Right cardiac atrium (tissue), 5 donors: ENCODE measurements at regions not wholly inside any gene's neighbourhood (a gene's known extent, or its start where the extent isn't known, plus 50 kb on each side); places are given as distances from the start of the nearest gene placed in this dataset.
"Not testable (repeated sequence)": the region's sequence is repeated elsewhere in the genome, so short reads cannot be mapped to it uniquely, and the experiment has no call there.

ENCODE experiments used
- ATAC-seq, 2 donors: fragments of 200-7000 bp; cut with Tn5 transposase; one replicate each; pipeline versions ENCODE4 v1.8.0 to v1.9.1; 2020; ENCODE audit warnings: moderate library complexity in 2 of 2, mild to moderate bottlenecking in 1 of 2
- DNase-seq, 3 donors: peaks; one replicate each; pipeline ENCODE4 v3.0.0-alpha.2; 2020
- H3K27ac ChIP-seq: one replicate; pipeline ENCODE4 v1.5.1; 2013; ENCODE audit warnings: mild to moderate bottlenecking, low read length, control low read depth, moderate library complexity
- H3K27me3 ChIP-seq: one replicate; pipeline ENCODE4 v1.6.1; 2013; ENCODE audit not compliant: control insufficient read depth, insufficient read depth
- H3K4me1 ChIP-seq: one replicate; pipeline ENCODE4 v1.6.1; 2013; ENCODE audit warnings: low read length; ENCODE audit not compliant: control insufficient read depth, insufficient read depth
- H3K4me3 ChIP-seq: one replicate; pipeline ENCODE4 v1.5.1; 2013; ENCODE audit warnings: low read length, control low read depth
- H3K9me3 ChIP-seq: one replicate; pipeline ENCODE4 v1.6.1; 2013; ENCODE audit warnings: low read length; ENCODE audit not compliant: control insufficient read depth
- WGBS: extraction: QIAGEN DNeasy Blood & Tissue Kit; methylation state at CpG from one replicate; pipeline ENCODE4 v1.1.7; 2013; 5-methylcytosine and 5-hydroxymethylcytosine counted together
- intact Hi-C, 4 donors: fragments of 100-400 bp; cut with DNase I; formaldehyde crosslinking; loops; one replicate each; pipeline versions ENCODE4 v1.11.0 to v1.14.0; 2022 to 2023
- donor health status: healthy with polysubstance abuse.
- donor health status: DM: no; HTN: yes; CAD: no.
- donor health status: DM: no; HTN: no; CAD: no.
- donor health status: DM: no; HTN: yes; CAD: no; lungs with severe emphysema.
- donor health status: DM: yes; HTN: yes; CAD: no.

DNA sequence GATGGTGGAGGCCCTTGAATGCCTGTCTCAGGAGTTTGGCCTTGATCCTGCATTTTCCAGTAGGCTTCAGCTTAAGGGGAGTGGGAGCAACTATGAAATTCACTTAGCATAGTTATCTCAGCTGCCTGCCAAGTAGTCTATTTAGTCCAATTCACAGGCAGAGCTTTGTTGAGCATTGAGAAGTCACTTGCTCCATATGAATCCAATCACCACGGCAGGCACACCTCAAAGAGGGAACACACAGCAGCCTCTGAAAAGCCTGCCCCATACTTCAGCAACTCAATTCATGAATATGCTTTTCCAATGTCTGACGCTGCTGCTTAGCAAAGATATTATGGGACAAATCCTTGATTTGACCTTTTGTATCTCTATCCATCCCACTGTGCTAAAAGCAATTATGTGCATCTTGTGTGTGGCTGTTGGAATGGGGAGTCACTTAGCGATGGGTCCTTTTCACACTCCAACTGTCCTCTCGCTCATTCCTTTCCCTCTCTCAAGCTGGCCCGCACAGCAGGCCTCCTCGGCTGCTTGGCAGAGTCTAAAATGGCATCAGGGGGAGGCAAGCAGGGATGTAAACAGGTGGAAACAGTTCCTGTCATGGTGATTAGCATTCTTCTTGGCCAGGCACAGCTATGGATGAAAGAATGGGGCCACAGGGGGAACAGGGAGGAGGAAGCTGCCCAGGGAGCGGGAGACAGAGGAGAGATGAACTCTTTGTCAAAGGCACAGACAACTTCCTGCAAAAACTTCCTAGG is 56.0 kb upstream of the LRPPRC start:
- 66% methylated on average over 7 of the region's 7 CpGs for WGBS
- no peaks in the 10 kb centered on the region for H3K4me1 ChIP-seq
- no peak for ATAC-seq

DNA sequence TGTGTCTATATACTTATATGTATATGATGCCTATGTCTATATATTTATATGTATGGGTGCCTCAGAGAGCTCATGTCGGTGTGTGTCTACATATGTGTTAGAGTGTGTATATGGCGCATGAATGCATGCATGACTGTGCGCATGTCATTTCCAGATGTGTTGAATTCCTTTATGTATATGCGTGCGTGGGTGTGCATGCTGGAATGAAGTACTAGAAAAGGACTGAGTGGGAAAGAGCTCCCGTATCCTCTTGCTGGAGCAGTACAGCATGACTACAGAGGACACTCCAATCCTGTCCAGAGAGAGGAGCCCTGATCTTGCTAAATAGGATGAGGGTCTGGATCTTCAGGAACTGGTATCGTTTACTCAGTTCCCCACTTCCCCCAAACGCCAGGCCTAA is 56.8 kb upstream of the LRPPRC start:
- no peak for DNase-seq
- intact Hi-C loops = no loop called here
- Histone ChIP-seq H3K9me3 (no peaks in the 10 kb centered on the region), H3K27me3 (no peaks in the 10 kb centered on the region), H3K4me3 (no peak overlapping the region), H3K27ac (no peak overlapping the region), H3K4me1 (no peaks in the 10 kb centered on the region)
- WGBS = 82% methylated on average over 8 of the region's 8 CpGs
- no peak for ATAC-seq

More for the DNA sequence above, 56.0 kb upstream of the LRPPRC start:
- Histone ChIP-seq H3K27me3 (no peaks in the 10 kb centered on the region), H3K4me3 (no peak overlapping the region), H3K9me3 (no peaks in the 10 kb centered on the region), H3K27ac (no peak overlapping the region)
- no peak for DNase-seq
- intact Hi-C loops = no loop called here

DNA sequence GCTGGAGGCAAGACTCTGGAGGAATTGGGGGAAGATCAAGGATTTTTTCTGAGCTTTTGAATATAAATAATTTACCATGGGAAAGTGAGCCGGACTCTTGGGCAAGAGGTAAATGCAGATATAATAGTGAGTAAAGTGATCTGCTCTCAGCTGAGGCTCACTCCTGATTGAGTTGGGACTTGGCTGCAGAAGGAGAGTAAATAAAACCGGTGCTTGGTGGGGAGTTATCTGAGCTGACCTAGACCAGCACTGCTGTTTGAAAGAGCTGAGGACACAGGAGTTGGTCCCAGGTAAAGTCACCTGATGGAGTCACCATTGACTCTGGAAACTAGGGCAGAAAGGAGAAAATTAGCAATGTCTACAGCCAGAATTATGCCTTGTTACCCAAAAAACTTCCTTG is 57.3 kb upstream of the LRPPRC start:
- no peaks in the 10 kb centered on the region for H3K9me3 ChIP-seq

DNA sequence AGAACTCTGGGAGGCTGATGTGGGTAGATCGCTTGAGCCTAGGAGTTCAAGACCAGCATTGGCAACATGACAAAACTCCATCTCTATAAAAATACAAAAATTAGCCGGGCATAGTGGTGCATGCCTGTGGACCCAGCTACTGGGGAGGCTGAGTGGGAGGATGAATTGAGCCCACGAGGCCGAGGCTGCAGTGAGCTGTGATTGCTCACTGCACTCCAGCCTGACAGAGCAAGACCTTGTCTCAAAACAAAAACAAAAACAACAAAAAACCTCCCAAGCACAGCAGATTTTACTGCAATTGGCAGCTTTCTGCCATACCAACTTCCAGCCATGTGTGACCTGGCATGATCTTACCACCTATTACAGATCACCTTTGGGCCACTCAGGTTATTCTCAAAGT is 57.7 kb upstream of the LRPPRC start:
- Histone ChIP-seq H3K9me3 (no peaks in the 10 kb centered on the region), H3K4me3 (no peak overlapping the region), H3K27ac (no peak overlapping the region), H3K27me3 (no peaks in the 10 kb centered on the region), H3K4me1 (no peaks in the 10 kb centered on the region)
- no peak for DNase-seq
- no peak for ATAC-seq
- WGBS = 77% methylated on average over 4 of the region's 4 CpGs
- intact Hi-C loops = no loop called here

More for the DNA sequence above, 57.3 kb upstream of the LRPPRC start:
- Histone ChIP-seq H3K4me3 (no peak overlapping the region), H3K27me3 (no peaks in the 10 kb centered on the region), H3K27ac (no peak overlapping the region), H3K4me1 (no peaks in the 10 kb centered on the region)
- DNase-seq (no peak), ATAC-seq (no peak)
- intact Hi-C loops = no loop called here
- WGBS = 83% methylated on average over 2 of the region's 2 CpGs

DNA sequence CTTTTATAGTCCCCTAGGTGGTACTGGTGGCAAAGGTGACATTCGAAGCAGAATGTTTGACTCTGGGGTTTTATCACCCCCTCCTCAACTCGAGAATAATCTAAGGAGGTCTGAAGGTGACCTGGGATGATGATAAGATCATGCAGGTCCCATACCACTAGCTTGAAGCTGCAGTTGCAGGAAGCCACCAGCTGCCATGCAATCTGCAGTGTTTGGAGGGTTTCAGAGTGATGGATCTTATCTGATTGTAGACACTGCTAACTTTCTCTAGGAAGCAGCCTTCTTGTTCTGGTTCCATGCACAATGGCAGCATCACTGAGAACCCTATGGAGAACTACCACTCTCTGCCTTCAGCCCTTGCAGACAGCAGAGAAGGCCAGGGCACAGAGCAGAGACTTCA is 59.4 kb upstream of the LRPPRC start:
- 45% methylated on average over 2 of the region's 2 CpGs for WGBS
- DNase-seq = no peak
- ATAC-seq = no peak
- H3K27ac ChIP-seq = no peak overlapping the region
- no peaks in the 10 kb centered on the region for H3K9me3 ChIP-seq
- no peak overlapping the region for H3K4me3 ChIP-seq
- intact Hi-C loops = no loop called here
- H3K27me3 ChIP-seq = no peaks in the 10 kb centered on the region
- no peaks in the 10 kb centered on the region for H3K4me1 ChIP-seq

DNA sequence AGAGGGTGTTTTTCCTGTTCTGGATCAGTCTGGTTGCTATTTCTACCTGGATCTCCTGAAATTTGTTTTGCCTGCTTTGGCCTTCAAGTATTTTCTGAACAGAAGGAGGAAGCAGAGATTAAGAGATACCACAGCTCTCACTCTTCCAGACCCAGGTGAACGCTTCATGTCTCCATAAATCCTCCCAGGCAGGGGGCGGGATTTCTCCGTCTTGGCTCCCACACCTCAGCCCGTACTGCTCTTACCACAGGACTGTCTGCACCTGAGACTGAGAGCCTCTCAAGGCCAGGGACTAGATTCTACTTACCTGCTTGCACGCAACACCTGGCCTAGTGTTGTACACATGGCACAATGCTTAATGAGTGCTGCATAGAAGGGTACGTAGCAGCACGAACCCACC is 59.9 kb upstream of the LRPPRC start:
- H3K4me1 ChIP-seq = no peaks in the 10 kb centered on the region
- intact Hi-C loops = no loop called here
- no peaks in the 10 kb centered on the region for H3K9me3 ChIP-seq
- no peak for DNase-seq
- no peak overlapping the region for H3K27ac ChIP-seq
- no peaks in the 10 kb centered on the region for H3K27me3 ChIP-seq
- no peak for ATAC-seq
- WGBS = 87% methylated on average over 7 of the region's 7 CpGs
- H3K4me3 ChIP-seq = no peak overlapping the region

DNA sequence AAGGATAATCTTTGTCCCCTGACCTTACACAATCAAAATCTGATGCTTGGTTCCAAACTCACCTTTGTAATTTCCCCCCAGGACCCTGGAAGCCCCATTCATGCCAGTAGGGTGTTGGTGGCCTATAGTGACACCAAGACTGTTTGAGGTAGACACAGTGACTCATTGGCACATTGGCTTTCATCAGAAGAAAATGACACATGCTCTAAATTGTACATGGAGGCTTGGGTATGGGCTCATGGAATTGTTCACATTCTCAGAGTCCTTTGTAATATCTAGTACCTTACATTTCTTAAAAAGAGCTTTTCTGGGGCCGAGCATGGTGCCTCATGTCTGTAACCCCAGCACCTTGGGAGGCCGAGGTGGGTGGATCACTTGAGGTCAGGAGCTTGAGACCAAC is 61.2 kb upstream of the LRPPRC start:
- DNase-seq = no peak
- H3K9me3 ChIP-seq = no peaks in the 10 kb centered on the region
- H3K27me3 ChIP-seq = no peaks in the 10 kb centered on the region
- no peak overlapping the region for H3K4me3 ChIP-seq
- no peak for ATAC-seq
- no peaks in the 10 kb centered on the region for H3K4me1 ChIP-seq
- WGBS = 86% methylated on average over 2 of the region's 2 CpGs
- intact Hi-C loops = no loop called here
- H3K27ac ChIP-seq = no peak overlapping the region

DNA sequence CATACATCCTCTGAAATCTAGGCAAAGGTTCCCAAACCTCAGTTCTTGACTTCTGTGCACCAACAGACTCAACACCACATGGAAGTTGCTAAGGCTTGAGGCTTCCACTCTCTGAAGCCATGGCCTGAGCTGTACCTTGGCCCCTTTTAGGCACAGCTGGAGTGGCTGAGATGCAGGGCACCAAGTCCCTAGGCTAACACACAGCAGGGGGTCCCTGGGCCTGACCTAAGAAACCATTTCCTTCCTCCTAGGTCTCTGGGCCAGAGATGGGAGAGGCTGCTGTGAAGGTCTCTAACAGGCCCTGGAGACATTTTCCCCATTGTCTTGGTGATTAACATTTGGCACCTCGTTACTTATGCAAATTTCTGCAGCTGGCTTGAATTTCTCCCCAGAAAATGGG is 64.5 kb upstream of the LRPPRC start:
- DNase-seq, intact Hi-C loops, H3K4me1 ChIP-seq, H3K27ac ChIP-seq, H3K27me3 ChIP-seq, H3K9me3 ChIP-seq, ATAC-seq, H3K4me3 ChIP-seq: not testable (repeated sequence)
- WGBS = 48% methylated on average over 1 of the region's 1 CpG

DNA sequence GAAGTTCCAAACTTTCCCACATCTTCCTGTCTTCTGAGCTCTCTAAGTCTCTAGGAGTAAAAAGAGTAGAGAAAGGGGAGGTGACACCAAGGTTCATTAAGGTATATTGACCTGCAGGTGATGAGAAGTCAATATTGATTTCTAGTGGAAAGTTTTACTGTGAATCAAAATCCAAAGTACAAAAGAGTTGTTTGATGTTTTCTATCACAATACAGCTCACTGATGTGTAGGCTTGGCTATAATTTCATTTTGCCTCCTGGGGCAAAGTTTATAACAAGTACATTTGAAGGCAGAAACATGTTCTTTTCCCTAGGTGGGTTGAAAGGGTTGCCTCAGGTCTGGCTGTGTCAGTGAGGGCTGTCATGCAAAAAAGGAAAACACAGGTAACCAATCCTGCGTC is 65.2 kb upstream of the LRPPRC start:
- intact Hi-C loops = no loop called here
- Histone ChIP-seq H3K27ac (no peak overlapping the region), H3K9me3 (no peaks in the 10 kb centered on the region), H3K4me3 (no peak overlapping the region), H3K27me3 (no peaks in the 10 kb centered on the region), H3K4me1 (no peaks in the 10 kb centered on the region)
- DNase-seq = no peak
- WGBS = 92% methylated on average over 1 of the region's 1 CpG
- ATAC-seq = no peak

DNA sequence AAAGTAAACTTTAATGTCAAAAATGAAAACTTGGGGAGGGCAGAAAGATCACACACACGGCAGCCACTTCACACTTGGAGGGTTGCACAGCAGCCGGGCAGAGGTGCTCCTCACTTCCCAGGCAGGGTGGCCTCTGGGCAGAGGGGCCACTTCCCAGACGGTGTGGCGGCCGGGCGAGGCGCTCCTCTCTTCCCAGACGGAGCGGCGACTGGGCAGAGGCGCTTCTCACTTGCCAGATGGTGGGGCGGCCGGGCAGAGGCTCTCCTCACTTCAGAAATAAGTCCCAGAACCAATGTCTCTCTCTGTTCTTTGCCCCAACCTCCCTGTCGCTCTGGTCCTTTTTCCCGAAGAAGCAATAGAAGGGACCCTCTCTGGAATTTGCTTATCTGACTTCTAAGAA is 65.7 kb upstream of the LRPPRC start:
- Histone ChIP-seq H3K9me3 (no peaks in the 10 kb centered on the region), H3K27me3 (no peaks in the 10 kb centered on the region), H3K4me1 (no peaks in the 10 kb centered on the region), H3K4me3 (no peak overlapping the region), H3K27ac (no peak overlapping the region)
- intact Hi-C loops = no loop called here
- 89% methylated on average over 15 of the region's 15 CpGs for WGBS
- ATAC-seq (no peak), DNase-seq (no peak)

DNA sequence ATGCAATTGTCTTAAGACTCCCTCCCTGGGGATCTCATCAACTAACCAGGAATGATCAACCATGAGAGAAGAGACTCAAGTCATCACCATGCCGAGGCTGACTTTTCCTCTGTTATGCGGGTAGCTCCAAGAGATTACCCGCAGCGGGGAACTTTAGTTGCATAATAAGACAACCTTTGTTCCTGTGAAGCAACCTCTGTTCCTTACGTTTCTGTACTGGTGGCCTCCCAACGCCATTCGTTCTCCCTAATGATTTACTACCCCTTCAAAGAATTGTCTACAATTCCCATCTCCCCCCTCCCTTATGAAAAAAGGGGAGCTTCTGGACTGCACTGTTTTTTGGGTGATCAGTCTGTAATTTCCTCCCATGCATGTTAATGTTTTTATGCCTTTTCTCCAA is 66.1 kb upstream of the LRPPRC start:
- ATAC-seq (no peak), DNase-seq (no peak)
- Histone ChIP-seq H3K27ac (no peak overlapping the region), H3K4me3 (no peak overlapping the region), H3K27me3 (no peaks in the 10 kb centered on the region), H3K9me3 (no peaks in the 10 kb centered on the region), H3K4me1 (no peaks in the 10 kb centered on the region)
- 79% methylated on average over 7 of the region's 7 CpGs for WGBS
- intact Hi-C loops = no loop called here

DNA sequence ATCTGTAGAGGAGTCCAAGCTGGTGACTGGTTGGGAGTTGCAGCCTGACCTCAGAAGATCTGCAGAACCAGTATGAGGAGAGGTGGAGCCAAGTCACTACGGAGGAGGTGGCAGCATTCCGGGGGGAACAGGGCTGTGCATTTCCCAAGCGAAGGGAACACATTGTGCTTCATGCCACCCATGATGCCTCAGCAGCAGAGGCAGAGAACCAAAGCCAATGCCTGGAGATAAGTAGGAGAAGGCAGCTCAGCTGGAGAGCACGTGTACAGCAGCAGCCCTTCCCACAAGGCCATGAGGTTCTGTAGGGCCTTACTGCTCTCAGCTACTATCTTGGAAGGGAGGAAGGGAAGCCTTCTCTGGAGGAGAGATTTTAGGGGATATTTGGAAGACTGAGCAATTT is 67.2 kb upstream of the LRPPRC start:
- Histone ChIP-seq H3K27ac (no peak overlapping the region), H3K27me3 (no peaks in the 10 kb centered on the region), H3K9me3 (no peaks in the 10 kb centered on the region), H3K4me1 (no peaks in the 10 kb centered on the region), H3K4me3 (no peak overlapping the region)
- WGBS = 88% methylated on average over 4 of the region's 4 CpGs
- ATAC-seq = no peak
- intact Hi-C loops = no loop called here
- DNase-seq = no peak
